Renal cortical epithelial cell (primary cell): ENCODE measurements at regions not wholly inside any gene's neighbourhood (a gene's known extent, or its start where the extent isn't known, plus 50 kb on each side); places are given as distances from the start of the nearest gene placed in this dataset.
"Not testable (repeated sequence)": the region's sequence is repeated elsewhere in the genome, so short reads cannot be mapped to it uniquely, and the experiment has no call there.

Experiments used
- DNase-seq: peaks from one replicate; pipeline ENCODE4 v3.0.0-alpha.2; 2011; ENCODE audit warnings: low read depth

DNA sequence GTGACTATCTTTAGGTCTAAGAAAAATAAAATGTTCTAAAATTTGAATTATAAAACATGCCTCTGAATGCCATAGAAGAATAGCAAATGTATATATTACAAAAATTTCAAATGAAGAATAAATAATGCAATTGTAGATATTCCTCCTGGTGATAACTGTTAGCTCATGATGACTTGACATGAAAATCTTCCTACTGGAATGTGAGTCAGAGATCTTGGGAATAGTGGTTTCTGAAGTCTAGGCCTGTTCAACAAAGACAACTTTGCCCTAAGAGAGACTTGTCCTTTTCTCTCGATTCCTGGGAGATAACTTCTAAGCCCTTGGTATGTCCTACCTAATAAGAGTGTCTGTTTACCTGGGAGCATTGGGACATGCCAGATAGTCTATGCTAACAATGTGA, 746.3 kb upstream of the RIOK2 start:
- DNase-seq = no peak

GRCh38 chr5:97931829-97932228, 748.8 kb upstream of the RIOK2 start:
- no peak for DNase-seq

DNA sequence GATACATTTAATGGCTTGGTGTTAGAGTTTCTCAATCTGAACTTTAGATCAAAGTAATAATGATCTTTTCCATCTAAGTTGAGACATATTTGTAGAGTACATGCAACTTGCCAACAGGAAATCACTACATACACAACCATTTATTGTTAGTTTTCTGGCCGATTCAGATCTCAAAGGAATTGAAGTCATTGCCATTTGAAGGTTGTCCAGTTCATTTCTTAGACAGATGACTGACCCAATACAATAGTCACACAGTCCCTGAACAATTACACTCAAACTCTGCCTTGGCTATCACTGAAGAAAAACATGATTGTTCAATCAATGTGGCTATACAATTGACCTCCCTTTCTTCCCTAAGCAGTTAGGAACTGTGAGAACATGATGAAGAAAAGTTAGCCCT, 753.2 kb upstream of the RIOK2 start:
- no peak for DNase-seq

GRCh38 chr5:97937846-97938245, 754.8 kb upstream of the RIOK2 start:
- no peak for DNase-seq

GRCh38 chr5:97943036-97943435, 760.0 kb upstream of the RIOK2 start:
- DNase-seq = no peak

- no peak for DNase-seq
These were observed 768.1 kb upstream of the RIOK2 start for GRCh38 chr5:97951139-97951538.

DNA sequence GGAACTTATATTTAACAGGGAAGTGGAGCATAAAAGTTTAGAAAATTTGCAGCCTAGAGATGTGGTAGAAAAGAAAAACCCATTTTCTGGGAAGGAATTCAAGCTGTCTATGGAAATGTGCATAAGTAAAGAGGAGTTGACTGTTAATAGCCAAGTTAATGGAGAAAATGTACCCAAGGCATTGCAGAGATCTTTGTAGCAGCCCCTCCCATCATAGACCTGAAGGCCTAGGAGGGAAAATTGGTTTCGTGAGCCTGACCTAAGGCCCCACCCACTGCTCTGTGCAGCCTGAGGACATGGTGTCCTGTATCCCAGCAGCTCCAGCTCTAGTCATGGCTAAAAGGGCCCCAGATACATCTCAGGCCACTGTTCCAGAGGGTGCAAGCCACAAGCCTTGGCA, 772.4 kb upstream of the RIOK2 start:
- DNase-seq = no peak

- no peak for DNase-seq
These were observed 784.2 kb upstream of the RIOK2 start for GRCh38 chr5:97967292-97967691.

DNA sequence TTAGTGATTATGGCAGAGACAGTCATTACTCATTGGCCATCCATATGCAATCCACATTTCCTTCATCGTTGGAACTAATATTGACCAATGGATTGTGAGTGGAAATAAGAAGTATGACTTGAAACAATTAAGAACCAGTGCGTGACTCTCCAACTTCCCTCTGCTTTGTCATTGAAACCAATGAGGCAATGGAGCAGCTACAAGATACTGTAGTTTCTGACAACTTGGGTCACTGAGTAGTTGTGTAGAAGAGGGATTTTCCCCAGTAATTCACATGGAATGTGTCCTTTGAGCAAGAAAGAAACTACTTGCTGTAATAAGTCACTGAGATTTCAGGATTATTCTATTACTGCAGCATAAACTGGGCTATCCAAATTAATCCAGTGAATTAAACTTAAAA, 785.3 kb upstream of the RIOK2 start:
- DNase-seq = no peak

DNA sequence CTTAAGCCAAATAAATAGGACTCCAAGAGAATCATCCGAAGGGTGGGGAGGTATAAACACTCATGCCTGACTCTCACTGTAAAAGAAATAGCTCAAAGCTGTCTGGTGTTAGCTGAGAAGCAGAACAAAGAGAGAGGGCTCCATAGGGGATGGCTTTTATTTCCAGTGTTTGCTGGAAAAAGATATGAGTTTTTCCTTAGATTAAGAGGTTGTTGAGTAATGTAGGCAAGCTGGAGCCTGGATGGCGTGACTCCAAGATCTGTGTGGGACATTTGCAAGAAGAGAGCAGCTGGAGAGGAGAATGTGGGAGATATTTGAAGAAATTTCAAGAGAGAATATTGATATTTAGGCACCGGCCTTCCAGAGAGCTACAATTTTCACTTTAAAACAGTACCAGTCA, 793.7 kb upstream of the RGMB start:
- no peak for DNase-seq

GRCh38 chr5:97980291-97980690, 793.2 kb upstream of the RGMB start:
- DNase-seq = no peak

- no peak for DNase-seq
These were observed 787.4 kb upstream of the RGMB start for GRCh38 chr5:97986069-97986468.

GRCh38 chr5:97991236-97991635, 782.2 kb upstream of the RGMB start:
- DNase-seq = no peak

DNA sequence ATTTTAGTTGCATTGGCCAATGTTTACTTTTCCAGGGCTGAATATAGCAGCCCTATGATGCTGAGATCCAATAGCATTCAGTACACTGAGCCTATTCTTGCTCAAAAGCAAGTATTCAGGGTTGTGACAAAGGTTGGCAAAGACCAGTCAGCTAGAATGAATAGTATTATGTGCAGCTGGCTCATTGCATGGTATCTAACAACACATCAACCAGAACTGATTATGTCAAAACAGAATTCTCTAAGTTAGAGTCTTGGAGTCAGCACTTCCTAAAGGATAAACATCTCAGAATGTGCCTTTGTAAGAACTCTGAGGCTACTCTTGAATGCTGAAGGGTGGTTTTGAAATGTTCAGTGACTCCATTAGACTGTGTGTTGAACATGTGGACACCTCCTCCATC, 774.5 kb upstream of the RGMB start:
- no peak for DNase-seq

GRCh38 chr5:98004463-98004862, 769.0 kb upstream of the RGMB start:
- no peak for DNase-seq

GRCh38 chr5:98016771-98017170, 756.7 kb upstream of the RGMB start:
- no peak for DNase-seq

DNA sequence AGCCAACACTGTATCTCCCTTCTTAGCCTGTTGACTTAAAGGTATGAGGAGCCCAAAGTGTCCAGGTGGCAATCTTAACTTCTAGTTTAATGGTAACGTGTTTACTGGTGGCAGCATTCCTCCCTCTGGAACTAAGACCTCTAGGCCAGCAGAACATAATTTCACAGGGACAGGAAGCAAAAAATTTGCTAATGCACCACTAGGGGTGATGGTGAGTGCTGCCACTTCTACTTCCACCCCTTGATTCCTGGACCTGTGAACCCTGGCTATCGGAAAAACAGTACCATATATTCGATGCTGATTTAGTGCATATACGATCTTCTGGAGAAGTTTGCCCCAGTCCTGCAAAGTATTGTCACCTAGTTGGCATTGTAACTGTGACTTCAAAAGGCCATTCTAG, 743.2 kb upstream of the RGMB start:
- DNase-seq = not testable (repeated sequence)

DNA sequence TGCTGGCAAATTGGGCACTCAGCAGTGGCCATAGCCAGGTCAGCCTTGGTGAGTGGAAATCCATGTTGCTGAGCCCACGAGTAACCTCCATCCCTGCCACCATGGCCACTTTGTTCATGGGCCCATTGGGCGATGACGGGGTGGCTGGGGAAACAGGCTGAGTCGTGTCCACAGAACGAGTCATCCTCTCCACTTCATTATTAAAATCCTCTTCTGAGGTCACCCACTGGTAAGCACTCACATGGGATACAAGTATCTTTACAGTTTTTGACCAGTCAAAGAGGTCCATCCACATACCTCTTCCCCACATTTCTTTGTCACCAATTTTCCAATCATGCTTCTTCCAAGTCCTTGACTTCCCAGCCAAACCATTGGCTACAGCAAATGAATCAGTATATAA, 742.4 kb upstream of the RGMB start:
- DNase-seq = peak; percentile 2

DNA sequence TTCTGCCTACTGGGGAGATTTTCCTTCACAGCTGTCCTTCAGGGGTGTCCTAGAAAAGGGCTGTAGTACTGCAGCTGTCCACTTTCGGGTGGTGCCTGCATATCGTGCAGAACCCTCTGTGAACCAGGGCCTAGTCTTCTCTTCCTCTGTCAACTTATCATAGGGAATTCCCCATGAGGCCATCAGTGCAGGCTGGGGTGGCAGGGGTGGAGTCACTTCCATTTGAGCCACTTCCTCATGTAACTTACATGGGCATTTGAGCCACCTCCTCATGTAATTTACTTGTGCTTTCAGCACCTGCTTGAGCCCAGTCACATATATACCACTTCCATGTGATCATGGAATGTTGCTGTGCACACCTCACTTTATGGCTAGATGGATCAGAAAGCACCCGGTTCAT, 742.0 kb upstream of the RGMB start:
- DNase-seq = no peak

DNA sequence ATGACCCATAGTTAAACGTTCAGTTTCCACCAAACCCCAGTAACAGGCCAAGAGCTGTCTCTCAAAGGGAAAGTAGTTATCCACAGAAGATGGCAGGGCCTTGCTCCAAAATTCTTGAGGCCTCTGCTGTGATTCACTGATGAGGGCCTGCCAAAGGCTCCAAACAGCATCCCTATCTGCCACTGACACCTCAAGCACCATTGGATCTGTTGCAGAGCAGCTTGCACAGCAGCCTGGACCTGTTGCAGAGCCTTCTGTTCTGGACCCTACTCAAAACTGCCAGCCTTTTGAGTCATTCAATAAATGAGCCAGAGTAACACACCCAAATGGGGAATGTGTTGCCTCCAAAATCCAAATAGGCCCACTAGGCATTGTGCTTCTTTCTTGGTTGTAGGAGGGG, 741.5 kb upstream of the RGMB start:
- no peak for DNase-seq

DNA sequence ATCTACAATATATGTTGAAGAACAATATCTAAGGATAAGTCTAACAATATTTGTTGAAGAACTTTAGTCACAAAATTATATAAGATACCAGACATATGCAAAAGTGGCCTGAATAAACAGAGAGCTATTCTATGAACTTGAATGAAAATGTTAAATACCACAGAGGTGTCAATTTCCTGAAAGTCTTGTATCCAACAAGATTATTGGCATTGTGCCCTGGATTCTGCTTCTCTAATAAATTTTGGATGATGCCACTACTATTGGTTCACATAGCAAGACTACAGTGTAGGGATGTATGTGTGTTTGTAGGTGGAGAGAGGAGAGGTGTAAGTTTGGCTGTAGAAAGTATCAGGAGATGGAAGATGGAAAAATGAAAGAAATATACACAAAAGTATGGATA, 731.8 kb upstream of the RGMB start:
- DNase-seq = no peak

DNA sequence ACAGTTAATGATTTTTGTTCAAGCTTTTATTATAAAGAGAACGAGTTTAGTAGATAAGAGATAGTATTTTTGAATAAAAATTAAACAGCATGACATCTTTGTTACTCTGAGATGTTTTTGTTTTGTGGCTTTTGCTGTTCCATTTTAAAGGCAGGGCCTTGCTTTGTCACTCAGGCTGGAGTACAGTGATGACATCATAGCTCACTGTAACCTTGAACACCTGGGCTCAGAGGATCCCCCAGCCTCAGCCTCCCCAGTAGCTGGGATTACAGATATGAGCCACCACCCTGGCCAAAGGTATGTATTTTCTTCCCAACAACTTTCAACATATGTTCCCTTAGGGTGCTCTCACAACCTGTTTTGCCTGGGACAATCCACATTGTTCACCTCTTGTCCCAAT, 730.9 kb upstream of the RGMB start:
- no peak for DNase-seq

GRCh38 chr5:98042961-98043360, 730.5 kb upstream of the RGMB start:
- DNase-seq = no peak

DNA sequence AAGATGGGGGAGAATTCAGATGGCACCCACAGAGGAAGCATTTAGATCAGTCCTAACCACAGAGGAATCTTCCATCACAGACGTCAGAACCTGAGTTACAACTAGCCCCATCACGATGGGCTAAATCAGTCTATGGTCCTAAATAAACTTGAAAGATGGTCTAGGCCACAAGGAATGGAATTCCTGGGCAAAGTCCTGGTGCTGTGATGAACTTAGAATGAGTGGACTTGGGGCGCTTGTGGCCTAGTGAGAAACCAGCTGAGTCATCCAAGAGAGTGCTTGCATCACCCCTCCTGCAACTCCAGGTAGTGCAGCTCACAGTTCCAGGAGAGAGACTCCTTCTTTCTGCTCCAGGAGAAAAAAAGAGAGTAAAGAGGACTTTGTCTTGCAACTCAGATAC, 722.9 kb upstream of the RGMB start:
- peak; percentile 31 for DNase-seq

- no peak for DNase-seq
These were observed 720.3 kb upstream of the RGMB start for GRCh38 chr5:98053170-98053569.
